WERI-Rb-1 (cell line): ENCODE measurements at regions not wholly inside any gene's neighbourhood (a gene's known extent, or its start where the extent isn't known, plus 50 kb on each side); places are given as distances from the start of the nearest gene placed in this dataset.

ENCODE experiments used
- DNase-seq: peaks from one replicate; pipeline ENCODE4 v3.0.0-alpha.2; 2020
- H3K27ac ChIP-seq: fragments of 250-450 bp; sonication (Bioruptor Pico); 2 replicates; pipeline ENCODE4 v1.5.1; 2020; ENCODE audit warnings: mild to moderate bottlenecking, moderate library complexity
- H3K27me3 ChIP-seq: fragments of 250-450 bp; sonication (Bioruptor Pico); 2 replicates; pipeline ENCODE4 v1.5.1; 2021; ENCODE audit warnings: mild to moderate bottlenecking, low read depth, moderate library complexity; ENCODE audit not compliant: insufficient read depth, severe bottlenecking
- H3K36me3 ChIP-seq: fragments of 250-450 bp; sonication (Bioruptor Pico); 2 replicates; pipeline ENCODE4 v1.5.1; 2020; ENCODE audit warnings: mild to moderate bottlenecking, moderate library complexity
- H3K4me3 ChIP-seq: 2 replicates; pipeline ENCODE4 v1.5.1; 2011; ENCODE audit warnings: low read depth, mild to moderate bottlenecking, control low read depth, low read length
- H3K9me3 ChIP-seq: fragments of 250-450 bp; sonication (Bioruptor Pico); 2 replicates; pipeline ENCODE4 v1.5.1; 2021; ENCODE audit warnings: mild to moderate bottlenecking, moderate library complexity; ENCODE audit not compliant: severe bottlenecking
- CTCF ChIP-seq: IDR thresholded peaks from 2 replicates; pipeline ENCODE4 v1.5.1; 2011; ENCODE audit warnings: low read depth, mild to moderate bottlenecking, control low read depth, inconsistent platforms, low read length

GRCh38 chr4:134320048-134320447 lies 118.5 kb upstream of the PABPC4L start:
- no peaks in the 10 kb centered on the region for H3K27me3 ChIP-seq
- no peak overlapping the region for H3K4me3 ChIP-seq
- TF ChIP-seq CTCF, result no peak
- H3K9me3 ChIP-seq, result no peaks in the 10 kb centered on the region
- no peaks in the 10 kb centered on the region for H3K36me3 ChIP-seq
- no peak for DNase-seq
- no peak overlapping the region for H3K27ac ChIP-seq

- DNase-seq, result no peak
- no peaks in the 10 kb centered on the region for H3K9me3 ChIP-seq
- H3K36me3 ChIP-seq, result no peaks in the 10 kb centered on the region
- H3K4me3 ChIP-seq, result no peak overlapping the region
- H3K27me3 ChIP-seq, result no peaks in the 10 kb centered on the region
- no peak overlapping the region for H3K27ac ChIP-seq
- TF ChIP-seq CTCF, result no peak
These were observed 112.0 kb upstream of the PABPC4L start for GRCh38 chr4:134313591-134313990.

- DNase-seq, result no peak
- no peaks in the 10 kb centered on the region for H3K36me3 ChIP-seq
- no peaks in the 10 kb centered on the region for H3K27me3 ChIP-seq
- no peak overlapping the region for H3K4me3 ChIP-seq
- no peaks in the 10 kb centered on the region for H3K9me3 ChIP-seq
- H3K27ac ChIP-seq, result no peak overlapping the region
- TF ChIP-seq CTCF, result no peak
These were observed 108.1 kb upstream of the PABPC4L start for GRCh38 chr4:134309715-134310114.

GRCh38 chr4:134308910-134309309 lies 107.3 kb upstream of the PABPC4L start:
- no peak for DNase-seq
- Histone ChIP-seq H3K27ac (no peak overlapping the region), H3K27me3 (no peaks in the 10 kb centered on the region), H3K9me3 (no peaks in the 10 kb centered on the region), H3K4me3 (no peak overlapping the region), H3K36me3 (no peaks in the 10 kb centered on the region)
- no peak for TF ChIP-seq CTCF

GRCh38 chr4:134298313-134298712 lies 96.7 kb upstream of the PABPC4L start:
- DNase-seq, result no peak
- TF ChIP-seq CTCF, result no peak
- Histone ChIP-seq H3K27ac (no peak overlapping the region), H3K4me3 (no peak overlapping the region), H3K9me3 (no peaks in the 10 kb centered on the region), H3K36me3 (no peaks in the 10 kb centered on the region), H3K27me3 (no peaks in the 10 kb centered on the region)

GRCh38 chr4:134297765-134298164 lies 96.2 kb upstream of the PABPC4L start:
- Histone ChIP-seq H3K36me3 (no peaks in the 10 kb centered on the region), H3K4me3 (no peak overlapping the region), H3K27me3 (no peaks in the 10 kb centered on the region), H3K27ac (no peak overlapping the region), H3K9me3 (no peaks in the 10 kb centered on the region)
- no peak for TF ChIP-seq CTCF
- DNase-seq, result no peak
